ENCODE measurements at regions not wholly inside any gene's neighbourhood (a gene's known extent, or its start where the extent isn't known, plus 50 kb on each side); places are given as distances from the start of the nearest gene placed in this dataset.
"Not testable (repeated sequence)": the region's sequence is repeated elsewhere in the genome, so short reads cannot be mapped to it uniquely, and the experiment has no call there.

- DNase-seq (no peak), ATAC-seq (no peak)
- intact Hi-C loops (cut with DNase I; ENCODE audit: low total_unique reads): no loop called here
- Histone ChIP-seq H3K9me3 (no peaks in the 10 kb centered on the region), H3K4me3 (no peak overlapping the region), H3K4me1 (no peaks in the 10 kb centered on the region), H3K27ac (no peak overlapping the region), H3K27me3 (no peaks in the 10 kb centered on the region), H3K36me3 (no peaks in the 10 kb centered on the region)
- TF ChIP-seq POLR2A (IDR thresholded peaks at IDR 0.05): no peak
- TF ChIP-seq, protein P1, sequence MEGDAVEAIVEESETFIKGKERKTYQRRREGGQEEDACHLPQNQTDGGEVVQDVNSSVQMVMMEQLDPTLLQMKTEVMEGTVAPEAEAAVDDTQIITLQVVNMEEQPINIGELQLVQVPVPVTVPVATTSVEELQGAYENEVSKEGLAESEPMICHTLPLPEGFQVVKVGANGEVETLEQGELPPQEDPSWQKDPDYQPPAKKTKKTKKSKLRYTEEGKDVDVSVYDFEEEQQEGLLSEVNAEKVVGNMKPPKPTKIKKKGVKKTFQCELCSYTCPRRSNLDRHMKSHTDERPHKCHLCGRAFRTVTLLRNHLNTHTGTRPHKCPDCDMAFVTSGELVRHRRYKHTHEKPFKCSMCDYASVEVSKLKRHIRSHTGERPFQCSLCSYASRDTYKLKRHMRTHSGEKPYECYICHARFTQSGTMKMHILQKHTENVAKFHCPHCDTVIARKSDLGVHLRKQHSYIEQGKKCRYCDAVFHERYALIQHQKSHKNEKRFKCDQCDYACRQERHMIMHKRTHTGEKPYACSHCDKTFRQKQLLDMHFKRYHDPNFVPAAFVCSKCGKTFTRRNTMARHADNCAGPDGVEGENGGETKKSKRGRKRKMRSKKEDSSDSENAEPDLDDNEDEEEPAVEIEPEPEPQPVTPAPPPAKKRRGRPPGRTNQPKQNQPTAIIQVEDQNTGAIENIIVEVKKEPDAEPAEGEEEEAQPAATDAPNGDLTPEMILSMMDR (IDR thresholded peaks at IDR 0.05 in 4 of 5, conservative IDR thresholded peaks at IDR 0.05 in 1 of 5): no peak
- in situ Hi-C loops (cut with MboI; ENCODE audit: low sequenced_read_pairs in 4 of 4): no loop called here
Observed at GRCh38 chr17:22202702-22203101, 510.4 kb downstream of the KCNJ18 start.

DNA sequence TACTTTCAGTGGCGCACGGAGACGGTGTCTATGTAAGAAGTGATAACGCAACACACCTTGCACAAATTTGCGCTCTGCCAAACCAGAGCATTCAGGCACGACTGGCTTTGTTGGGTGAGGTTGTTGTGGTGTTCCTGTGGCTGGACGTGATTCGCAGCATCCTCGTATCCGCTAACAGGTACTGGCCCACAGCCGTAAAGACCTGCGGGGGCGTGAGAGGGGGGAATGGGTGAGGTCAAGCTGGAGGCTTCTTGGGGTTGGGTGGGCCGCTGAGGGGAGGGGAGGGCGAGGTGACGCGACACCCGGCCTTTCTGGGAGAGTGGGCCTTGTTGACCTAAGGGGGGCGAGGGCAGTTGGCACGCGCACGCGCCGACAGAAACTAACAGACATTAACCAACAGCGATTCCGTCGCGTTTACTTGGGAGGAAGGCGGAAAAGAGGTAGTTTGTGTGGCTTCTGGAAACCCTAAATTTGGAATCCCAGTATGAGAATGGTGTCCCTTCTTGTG lies 510.9 kb downstream of the KCNJ18 start:
- in situ Hi-C loops (cut with MboI; ENCODE audit: low sequenced_read_pairs in 4 of 4) (no loop called here), intact Hi-C loops (cut with DNase I; ENCODE audit: low total_unique reads) (no loop called here)
- DNase-seq: no peak
- no peak for ATAC-seq
- Histone ChIP-seq H3K4me1 (no peaks in the 10 kb centered on the region), H3K27me3 (no peaks in the 10 kb centered on the region), H3K4me3 (no peak overlapping the region), H3K9me3 (no peaks in the 10 kb centered on the region), H3K27ac (no peak overlapping the region), H3K36me3 (no peaks in the 10 kb centered on the region)
- TF ChIP-seq POLR2A (IDR thresholded peaks at IDR 0.05): no peak
- TF ChIP-seq, protein P1 (IDR thresholded peaks at IDR 0.05 in 4 of 5, conservative IDR thresholded peaks at IDR 0.05 in 1 of 5): no peak

- ATAC-seq; H3K4me3 ChIP-seq; DNase-seq; in situ Hi-C loops (cut with MboI; ENCODE audit: low sequenced_read_pairs in 4 of 4); H3K27ac ChIP-seq; intact Hi-C loops (cut with DNase I; ENCODE audit: low total_unique reads); H3K36me3 ChIP-seq; H3K4me1 ChIP-seq; H3K27me3 ChIP-seq; H3K9me3 ChIP-seq: not testable (repeated sequence)
Observed at GRCh38 chr17:22204076-22204475, 511.8 kb downstream of the KCNJ18 start.

DNA sequence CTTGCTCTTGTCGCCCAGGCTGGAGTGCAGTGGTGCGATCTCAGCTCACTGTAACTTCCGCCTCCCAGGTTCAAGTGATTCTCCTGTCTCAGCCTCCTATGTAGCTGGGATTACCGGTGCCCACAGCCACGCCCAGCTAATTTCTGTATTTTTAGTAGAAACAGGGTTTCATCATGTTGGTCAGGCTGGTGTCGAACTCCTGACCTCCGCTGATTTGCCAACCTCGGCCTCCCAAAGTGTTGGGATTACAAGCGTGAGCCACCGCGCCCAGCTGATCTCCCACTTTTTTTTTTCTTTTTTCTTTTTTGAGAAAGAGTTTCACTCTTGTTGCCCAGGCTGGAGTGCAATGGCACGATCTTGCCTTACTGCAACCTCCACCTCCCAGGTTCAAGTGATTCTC lies 517.9 kb downstream of the KCNJ18 start:
- intact Hi-C loops (cut with DNase I; ENCODE audit: low total_unique reads); in situ Hi-C loops (cut with MboI; ENCODE audit: low sequenced_read_pairs in 4 of 4); H3K9me3 ChIP-seq; H3K36me3 ChIP-seq; H3K4me1 ChIP-seq; H3K27me3 ChIP-seq; H3K4me3 ChIP-seq; H3K27ac ChIP-seq; DNase-seq; ATAC-seq: not testable (repeated sequence)

- H3K4me3 ChIP-seq; in situ Hi-C loops (cut with MboI; ENCODE audit: low sequenced_read_pairs in 4 of 4); H3K36me3 ChIP-seq; intact Hi-C loops (cut with DNase I; ENCODE audit: low total_unique reads); DNase-seq; H3K4me1 ChIP-seq; H3K9me3 ChIP-seq; H3K27ac ChIP-seq; ATAC-seq; H3K27me3 ChIP-seq: not testable (repeated sequence)
Observed at GRCh38 chr17:22213169-22213568, 520.8 kb downstream of the KCNJ18 start.

- in situ Hi-C loops (cut with MboI; ENCODE audit: low sequenced_read_pairs in 4 of 4): no loop called here
Observed at GRCh38 chr17:22217135-22217534, 524.8 kb downstream of the KCNJ18 start.

More at GRCh38 chr17:22217135-22217534, 524.8 kb downstream of the KCNJ18 start:
- no peak for TF ChIP-seq POLR2A (IDR thresholded peaks at IDR 0.05)
- TF ChIP-seq, protein P1 (IDR thresholded peaks at IDR 0.05 in 4 of 5, conservative IDR thresholded peaks at IDR 0.05 in 1 of 5): no peak
- intact Hi-C loops (cut with DNase I; ENCODE audit: low total_unique reads): no loop called here
- Histone ChIP-seq H3K27me3 (no peaks in the 10 kb centered on the region), H3K36me3 (no peaks in the 10 kb centered on the region), H3K27ac (no peak overlapping the region), H3K4me3 (no peak overlapping the region), H3K9me3 (no peaks in the 10 kb centered on the region), H3K4me1 (no peaks in the 10 kb centered on the region)
- DNase-seq (no peak), ATAC-seq (no peak)
